ENCODE measurements at regions not wholly inside any gene's neighbourhood (a gene's known extent, or its start where the extent isn't known, plus 50 kb on each side); places are given as distances from the start of the nearest gene placed in this dataset.

- Histone ChIP-seq H3K4me3 (ENCODE audit: low read depth in 1 of 5, low read length in 5 of 5) (no peak overlapping the region), H3K4me1 (ENCODE audit: control insufficient read depth in 5 of 5, insufficient read depth in 5 of 5, low read length in 5 of 5) (peaks cover 0 to 4% (median 0%) of the 10 kb centered on the region in 5 donors), H3K9me3 (ENCODE audit: control insufficient read depth in 5 of 5, low read length in 5 of 5) (no peaks in the 10 kb centered on the region), H3K36me3 (ENCODE audit: control insufficient read depth in 5 of 5, insufficient read depth in 5 of 5, low read length in 5 of 5) (no peaks in the 10 kb centered on the region), H3K9ac (ENCODE audit: low read length in 5 of 5) (no peak overlapping the region), H3K27ac (ENCODE audit: low read depth, low read length) (no peak overlapping the region), H3K27me3 (ENCODE audit: control insufficient read depth in 5 of 5, insufficient read depth in 4 of 5, low read length in 5 of 5) (no peaks in the 10 kb centered on the region)
These were observed 109.2 kb upstream of the OGFRL1 start for GRCh38 chr6:71179249-71179885.

- Histone ChIP-seq H3K27me3 (ENCODE audit: control insufficient read depth in 5 of 5, insufficient read depth in 4 of 5, low read length in 5 of 5) (no peaks in the 10 kb centered on the region), H3K9me3 (ENCODE audit: control insufficient read depth in 5 of 5, low read length in 5 of 5) (no peaks in the 10 kb centered on the region), H3K4me3 (ENCODE audit: low read depth in 1 of 5, low read length in 5 of 5) (no peak overlapping the region), H3K36me3 (ENCODE audit: control insufficient read depth in 5 of 5, insufficient read depth in 5 of 5, low read length in 5 of 5) (no peaks in the 10 kb centered on the region), H3K27ac (ENCODE audit: low read depth, low read length) (no peak overlapping the region), H3K9ac (ENCODE audit: low read length in 5 of 5) (no peak overlapping the region), H3K4me1 (ENCODE audit: control insufficient read depth in 5 of 5, insufficient read depth in 5 of 5, low read length in 5 of 5) (peaks cover 0 to 4% (median 0%) of the 10 kb centered on the region in 5 donors)
These were observed 107.0 kb upstream of the OGFRL1 start for GRCh38 chr6:71181565-71181964.

- Histone ChIP-seq H3K4me3 (ENCODE audit: low read depth in 1 of 5, low read length in 5 of 5) (no peak overlapping the region), H3K36me3 (ENCODE audit: control insufficient read depth in 5 of 5, insufficient read depth in 5 of 5, low read length in 5 of 5) (no peaks in the 10 kb centered on the region), H3K9me3 (ENCODE audit: control insufficient read depth in 5 of 5, low read length in 5 of 5) (no peaks in the 10 kb centered on the region), H3K4me1 (ENCODE audit: control insufficient read depth in 5 of 5, insufficient read depth in 5 of 5, low read length in 5 of 5) (peaks cover 0 to 4% (median 0%) of the 10 kb centered on the region in 5 donors), H3K9ac (ENCODE audit: low read length in 5 of 5) (no peak overlapping the region), H3K27me3 (ENCODE audit: control insufficient read depth in 5 of 5, insufficient read depth in 4 of 5, low read length in 5 of 5) (no peaks in the 10 kb centered on the region), H3K27ac (ENCODE audit: low read depth, low read length) (no peak overlapping the region)
These were observed 101.5 kb upstream of the OGFRL1 start for GRCh38 chr6:71187141-71187540.

GRCh38 chr6:71190809-71191208, 97.8 kb upstream of the OGFRL1 start:
- no peaks in the 10 kb centered on the region for H3K27me3 ChIP-seq (ENCODE audit: control insufficient read depth in 5 of 5, insufficient read depth in 4 of 5, low read length in 5 of 5)
- peaks cover 0 to 11% (median 7%) of the 10 kb centered on the region in 5 donors for H3K4me1 ChIP-seq (ENCODE audit: control insufficient read depth in 5 of 5, insufficient read depth in 5 of 5, low read length in 5 of 5)
- peak overlapping the region in 1 of 5 donors; percentile 48 for H3K9ac ChIP-seq (ENCODE audit: low read length in 5 of 5)
- no peak overlapping the region for H3K4me3 ChIP-seq (ENCODE audit: low read depth in 1 of 5, low read length in 5 of 5)
- no peak overlapping the region for H3K27ac ChIP-seq (ENCODE audit: low read depth, low read length)
- no peaks in the 10 kb centered on the region for H3K9me3 ChIP-seq (ENCODE audit: control insufficient read depth in 5 of 5, low read length in 5 of 5)
- H3K36me3 ChIP-seq (ENCODE audit: control insufficient read depth in 5 of 5, insufficient read depth in 5 of 5, low read length in 5 of 5): no peaks in the 10 kb centered on the region

- H3K4me3 ChIP-seq (ENCODE audit: low read depth in 1 of 5, low read length in 5 of 5): no peak overlapping the region
- no peaks in the 10 kb centered on the region for H3K27me3 ChIP-seq (ENCODE audit: control insufficient read depth in 5 of 5, insufficient read depth in 4 of 5, low read length in 5 of 5)
- peak overlapping the region; percentile 61 for H3K27ac ChIP-seq (ENCODE audit: low read depth, low read length)
- no peak overlapping the region for H3K9ac ChIP-seq (ENCODE audit: low read length in 5 of 5)
- no peaks in the 10 kb centered on the region for H3K36me3 ChIP-seq (ENCODE audit: control insufficient read depth in 5 of 5, insufficient read depth in 5 of 5, low read length in 5 of 5)
- H3K9me3 ChIP-seq (ENCODE audit: control insufficient read depth in 5 of 5, low read length in 5 of 5): no peaks in the 10 kb centered on the region
- H3K4me1 ChIP-seq (ENCODE audit: control insufficient read depth in 5 of 5, insufficient read depth in 5 of 5, low read length in 5 of 5): peaks cover 0 to 17% (median 8%) of the 10 kb centered on the region in 5 donors
These were observed 93.9 kb upstream of the OGFRL1 start for GRCh38 chr6:71194724-71195123.

GRCh38 chr6:71197267-71197666, 91.3 kb upstream of the OGFRL1 start:
- H3K9me3 ChIP-seq (ENCODE audit: control insufficient read depth in 5 of 5, low read length in 5 of 5): no peaks in the 10 kb centered on the region
- H3K4me1 ChIP-seq (ENCODE audit: control insufficient read depth in 5 of 5, insufficient read depth in 5 of 5, low read length in 5 of 5): peaks cover 0 to 17% (median 8%) of the 10 kb centered on the region in 5 donors
- no peak overlapping the region for H3K9ac ChIP-seq (ENCODE audit: low read length in 5 of 5)
- no peak overlapping the region for H3K4me3 ChIP-seq (ENCODE audit: low read depth in 1 of 5, low read length in 5 of 5)
- no peak overlapping the region for H3K27ac ChIP-seq (ENCODE audit: low read depth, low read length)
- no peaks in the 10 kb centered on the region for H3K27me3 ChIP-seq (ENCODE audit: control insufficient read depth in 5 of 5, insufficient read depth in 4 of 5, low read length in 5 of 5)
- no peaks in the 10 kb centered on the region for H3K36me3 ChIP-seq (ENCODE audit: control insufficient read depth in 5 of 5, insufficient read depth in 5 of 5, low read length in 5 of 5)

- Histone ChIP-seq H3K36me3 (ENCODE audit: control insufficient read depth in 5 of 5, insufficient read depth in 5 of 5, low read length in 5 of 5) (no peaks in the 10 kb centered on the region), H3K27me3 (ENCODE audit: control insufficient read depth in 5 of 5, insufficient read depth in 4 of 5, low read length in 5 of 5) (no peaks in the 10 kb centered on the region), H3K4me3 (ENCODE audit: low read depth in 1 of 5, low read length in 5 of 5) (no peak overlapping the region), H3K9ac (ENCODE audit: low read length in 5 of 5) (no peak overlapping the region), H3K27ac (ENCODE audit: low read depth, low read length) (no peak overlapping the region), H3K9me3 (ENCODE audit: control insufficient read depth in 5 of 5, low read length in 5 of 5) (no peaks in the 10 kb centered on the region), H3K4me1 (ENCODE audit: control insufficient read depth in 5 of 5, insufficient read depth in 5 of 5, low read length in 5 of 5) (peaks cover 0 to 17% (median 8%) of the 10 kb centered on the region in 5 donors)
These were observed 90.8 kb upstream of the OGFRL1 start for GRCh38 chr6:71197780-71198179.

GRCh38 chr6:71198908-71199307, 89.7 kb upstream of the OGFRL1 start:
- peaks cover 0 to 17% (median 7%) of the 10 kb centered on the region in 5 donors for H3K4me1 ChIP-seq (ENCODE audit: control insufficient read depth in 5 of 5, insufficient read depth in 5 of 5, low read length in 5 of 5)
- H3K9ac ChIP-seq (ENCODE audit: low read length in 5 of 5): no peak overlapping the region
- no peaks in the 10 kb centered on the region for H3K9me3 ChIP-seq (ENCODE audit: control insufficient read depth in 5 of 5, low read length in 5 of 5)
- no peaks in the 10 kb centered on the region for H3K27me3 ChIP-seq (ENCODE audit: control insufficient read depth in 5 of 5, insufficient read depth in 4 of 5, low read length in 5 of 5)
- H3K4me3 ChIP-seq (ENCODE audit: low read depth in 1 of 5, low read length in 5 of 5): no peak overlapping the region
- H3K36me3 ChIP-seq (ENCODE audit: control insufficient read depth in 5 of 5, insufficient read depth in 5 of 5, low read length in 5 of 5): no peaks in the 10 kb centered on the region
- no peak overlapping the region for H3K27ac ChIP-seq (ENCODE audit: low read depth, low read length)

- Histone ChIP-seq H3K27me3 (ENCODE audit: control insufficient read depth in 5 of 5, insufficient read depth in 4 of 5, low read length in 5 of 5) (no peaks in the 10 kb centered on the region), H3K9me3 (ENCODE audit: control insufficient read depth in 5 of 5, low read length in 5 of 5) (no peaks in the 10 kb centered on the region), H3K27ac (ENCODE audit: low read depth, low read length) (no peak overlapping the region), H3K9ac (ENCODE audit: low read length in 5 of 5) (no peak overlapping the region), H3K4me1 (ENCODE audit: control insufficient read depth in 5 of 5, insufficient read depth in 5 of 5, low read length in 5 of 5) (peaks cover 0 to 12% (median 4%) of the 10 kb centered on the region in 5 donors), H3K4me3 (ENCODE audit: low read depth in 1 of 5, low read length in 5 of 5) (no peak overlapping the region), H3K36me3 (ENCODE audit: control insufficient read depth in 5 of 5, insufficient read depth in 5 of 5, low read length in 5 of 5) (no peaks in the 10 kb centered on the region)
These were observed 88.9 kb upstream of the OGFRL1 start for GRCh38 chr6:71199736-71200135.

- no peak overlapping the region for H3K27ac ChIP-seq (ENCODE audit: low read depth, low read length)
- H3K4me1 ChIP-seq (ENCODE audit: control insufficient read depth in 5 of 5, insufficient read depth in 5 of 5, low read length in 5 of 5): no peaks in the 10 kb centered on the region
- H3K4me3 ChIP-seq (ENCODE audit: low read depth in 1 of 5, low read length in 5 of 5): no peak overlapping the region
- no peaks in the 10 kb centered on the region for H3K27me3 ChIP-seq (ENCODE audit: control insufficient read depth in 5 of 5, insufficient read depth in 4 of 5, low read length in 5 of 5)
- no peaks in the 10 kb centered on the region for H3K36me3 ChIP-seq (ENCODE audit: control insufficient read depth in 5 of 5, insufficient read depth in 5 of 5, low read length in 5 of 5)
- H3K9me3 ChIP-seq (ENCODE audit: control insufficient read depth in 5 of 5, low read length in 5 of 5): no peaks in the 10 kb centered on the region
- H3K9ac ChIP-seq (ENCODE audit: low read length in 5 of 5): no peak overlapping the region
These were observed 85.4 kb upstream of the OGFRL1 start for GRCh38 chr6:71203206-71203605.

All from subcutaneous abdominal adipose tissue (tissue), 5 donors.